ENCODE measurements at regions not wholly inside any gene's neighbourhood (a gene's known extent, or its start where the extent isn't known, plus 50 kb on each side); places are given as distances from the start of the nearest gene placed in this dataset.

- TF ChIP-seq, protein P1, sequence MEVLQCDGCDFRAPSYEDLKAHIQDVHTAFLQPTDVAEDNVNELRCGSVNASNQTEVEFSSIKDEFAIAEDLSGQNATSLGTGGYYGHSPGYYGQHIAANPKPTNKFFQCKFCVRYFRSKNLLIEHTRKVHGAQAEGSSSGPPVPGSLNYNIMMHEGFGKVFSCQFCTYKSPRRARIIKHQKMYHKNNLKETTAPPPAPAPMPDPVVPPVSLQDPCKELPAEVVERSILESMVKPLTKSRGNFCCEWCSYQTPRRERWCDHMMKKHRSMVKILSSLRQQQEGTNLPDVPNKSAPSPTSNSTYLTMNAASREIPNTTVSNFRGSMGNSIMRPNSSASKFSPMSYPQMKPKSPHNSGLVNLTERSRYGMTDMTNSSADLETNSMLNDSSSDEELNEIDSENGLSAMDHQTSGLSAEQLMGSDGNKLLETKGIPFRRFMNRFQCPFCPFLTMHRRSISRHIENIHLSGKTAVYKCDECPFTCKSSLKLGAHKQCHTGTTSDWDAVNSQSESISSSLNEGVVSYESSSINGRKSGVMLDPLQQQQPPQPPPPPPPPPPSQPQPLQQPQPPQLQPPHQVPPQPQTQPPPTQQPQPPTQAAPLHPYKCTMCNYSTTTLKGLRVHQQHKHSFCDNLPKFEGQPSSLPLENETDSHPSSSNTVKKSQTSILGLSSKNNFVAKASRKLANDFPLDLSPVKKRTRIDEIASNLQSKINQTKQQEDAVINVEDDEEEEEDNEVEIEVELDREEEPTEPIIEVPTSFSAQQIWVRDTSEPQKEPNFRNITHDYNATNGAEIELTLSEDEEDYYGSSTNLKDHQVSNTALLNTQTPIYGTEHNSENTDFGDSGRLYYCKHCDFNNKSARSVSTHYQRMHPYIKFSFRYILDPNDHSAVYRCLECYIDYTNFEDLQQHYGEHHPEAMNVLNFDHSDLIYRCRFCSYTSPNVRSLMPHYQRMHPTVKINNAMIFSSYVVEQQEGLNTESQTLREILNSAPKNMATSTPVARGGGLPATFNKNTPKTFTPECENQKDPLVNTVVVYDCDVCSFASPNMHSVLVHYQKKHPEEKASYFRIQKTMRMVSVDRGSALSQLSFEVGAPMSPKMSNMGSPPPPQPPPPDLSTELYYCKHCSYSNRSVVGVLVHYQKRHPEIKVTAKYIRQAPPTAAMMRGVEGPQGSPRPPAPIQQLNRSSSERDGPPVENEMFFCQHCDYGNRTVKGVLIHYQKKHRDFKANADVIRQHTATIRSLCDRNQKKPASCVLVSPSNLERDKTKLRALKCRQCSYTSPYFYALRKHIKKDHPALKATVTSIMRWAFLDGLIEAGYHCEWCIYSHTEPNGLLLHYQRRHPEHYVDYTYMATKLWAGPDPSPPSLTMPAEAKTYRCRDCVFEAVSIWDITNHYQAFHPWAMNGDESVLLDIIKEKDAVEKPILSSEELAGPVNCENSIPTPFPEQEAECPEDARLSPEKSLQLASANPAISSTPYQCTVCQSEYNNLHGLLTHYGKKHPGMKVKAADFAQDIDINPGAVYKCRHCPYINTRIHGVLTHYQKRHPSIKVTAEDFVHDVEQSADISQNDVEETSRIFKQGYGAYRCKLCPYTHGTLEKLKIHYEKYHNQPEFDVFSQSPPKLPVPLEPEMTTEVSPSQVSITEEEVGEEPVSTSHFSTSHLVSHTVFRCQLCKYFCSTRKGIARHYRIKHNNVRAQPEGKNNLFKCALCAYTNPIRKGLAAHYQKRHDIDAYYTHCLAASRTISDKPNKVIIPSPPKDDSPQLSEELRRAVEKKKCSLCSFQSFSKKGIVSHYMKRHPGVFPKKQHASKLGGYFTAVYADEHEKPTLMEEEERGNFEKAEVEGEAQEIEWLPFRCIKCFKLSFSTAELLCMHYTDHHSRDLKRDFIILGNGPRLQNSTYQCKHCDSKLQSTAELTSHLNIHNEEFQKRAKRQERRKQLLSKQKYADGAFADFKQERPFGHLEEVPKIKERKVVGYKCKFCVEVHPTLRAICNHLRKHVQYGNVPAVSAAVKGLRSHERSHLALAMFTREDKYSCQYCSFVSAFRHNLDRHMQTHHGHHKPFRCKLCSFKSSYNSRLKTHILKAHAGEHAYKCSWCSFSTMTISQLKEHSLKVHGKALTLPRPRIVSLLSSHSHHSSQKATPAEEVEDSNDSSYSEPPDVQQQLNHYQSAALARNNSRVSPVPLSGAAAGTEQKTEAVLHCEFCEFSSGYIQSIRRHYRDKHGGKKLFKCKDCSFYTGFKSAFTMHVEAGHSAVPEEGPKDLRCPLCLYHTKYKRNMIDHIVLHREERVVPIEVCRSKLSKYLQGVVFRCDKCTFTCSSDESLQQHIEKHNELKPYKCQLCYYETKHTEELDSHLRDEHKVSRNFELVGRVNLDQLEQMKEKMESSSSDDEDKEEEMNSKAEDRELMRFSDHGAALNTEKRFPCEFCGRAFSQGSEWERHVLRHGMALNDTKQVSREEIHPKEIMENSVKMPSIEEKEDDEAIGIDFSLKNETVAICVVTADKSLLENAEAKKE (CRISPR knock-in tag; IDR thresholded peaks at IDR 0.05) = no peak
- TF ChIP-seq JUNB (IDR thresholded peaks at IDR 0.05; ENCODE audit: unreplicated experiment) (no peak), NANOG (IDR thresholded peaks at IDR 0.05; ENCODE audit: borderline replicate concordance) (no peak), EZH2 (IDR thresholded peaks at IDR 0.05; ENCODE audit: low read depth, unreplicated experiment) (no peak), ZNF331 (CRISPR knock-in tag; IDR thresholded peaks at IDR 0.05; ENCODE audit: low read depth) (no peak), STAT1 (IDR thresholded peaks at IDR 0.05; ENCODE audit: unreplicated experiment) (no peak), CREB1 (CRISPR knock-in tag; IDR thresholded peaks at IDR 0.05; ENCODE audit: low read depth) (no peak), ETS1 (IDR thresholded peaks at IDR 0.05) (no peak)
Measured at GRCh38 chr9:95755421-95755730, 120.1 kb upstream of the ERCC6L2 start (continued).

DNA sequence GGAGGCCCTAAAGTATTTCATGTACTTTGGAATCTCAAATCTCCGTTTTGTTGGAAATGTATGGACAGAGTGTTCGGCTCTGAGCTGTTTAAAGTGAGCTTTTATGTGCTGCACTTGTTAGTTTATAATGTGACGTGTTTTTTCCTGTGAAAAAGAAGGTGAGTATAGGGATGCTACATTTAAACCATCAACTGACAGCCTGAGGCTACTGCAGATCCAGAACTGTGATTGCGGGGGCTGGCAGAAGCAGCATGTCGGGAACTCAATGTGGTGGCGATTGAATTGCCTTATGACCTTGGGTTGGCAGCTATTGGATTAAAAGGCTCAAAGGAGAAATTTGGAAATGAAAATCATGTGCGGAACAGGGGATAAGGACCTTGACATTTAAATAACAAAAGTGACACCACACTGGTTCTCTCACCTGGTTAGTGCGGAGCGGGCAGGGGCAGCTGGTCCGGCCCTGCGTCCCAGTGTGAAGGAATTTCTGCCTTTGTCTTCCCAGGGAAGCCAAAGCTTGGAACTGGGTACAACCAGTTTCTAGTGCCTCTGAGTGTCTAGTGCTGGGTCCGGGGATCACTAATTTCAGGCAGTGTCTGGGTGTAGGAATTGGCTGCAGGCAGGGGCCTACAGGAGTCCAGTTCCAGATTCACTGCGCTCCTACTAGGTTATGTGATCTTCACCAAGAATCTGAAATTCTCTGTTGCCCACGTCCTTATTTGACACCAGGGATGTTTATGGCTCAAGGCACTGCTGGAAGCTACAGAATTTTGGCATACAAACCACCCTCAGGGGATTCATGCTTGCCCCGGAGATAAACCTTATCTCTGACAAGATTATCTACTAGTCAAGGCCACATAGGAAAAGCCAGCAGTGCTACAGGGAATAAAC is 120.7 kb upstream of the ERCC6L2 start:
- ATAC-seq = peak; percentile 87
- Histone ChIP-seq H3F3A (replicated peaks; ENCODE audit: low read depth) (no peaks in the 10 kb centered on the region), H3K4me1 (ENCODE audit: insufficient read depth) (peaks cover 51% of the 10 kb centered on the region), H3K27ac (ENCODE audit: low read depth) (no peak overlapping the region), H3K36me3 (ENCODE audit: insufficient read depth) (no peaks in the 10 kb centered on the region), H3K9me2 (ENCODE audit: insufficient read depth) (no peaks in the 10 kb centered on the region), H3K27me3 (ENCODE audit: insufficient read depth) (peaks cover 45% of the 10 kb centered on the region), H3K79me2 (replicated peaks; ENCODE audit: insufficient read depth) (no peaks in the 10 kb centered on the region), H4K20me1 (replicated peaks; ENCODE audit: insufficient read depth) (no peaks in the 10 kb centered on the region), H2AFZ (no peak overlapping the region), H3K4me3 (peak overlapping the region; percentile 77), H3K4me2 (peak overlapping the region; percentile 92)
- peak overlapping the region; percentile 68 for H3K4me3 Mint-ChIP-seq
- H3K4me1 Mint-ChIP-seq = peaks cover 53% of the 10 kb centered on the region
- peak; percentile 92 for DNase-seq (ENCODE audit: low spot score)
- peaks cover 24% of the 10 kb centered on the region for H3K27me3 Mint-ChIP-seq (ENCODE audit: insufficient read depth, low read depth, poor library complexity)
- TF ChIP-seq POLR2AphosphoS5 (IDR thresholded peaks at IDR 0.05; ENCODE audit: low read depth) = peak; percentile 37; the same call in 1 of the 2 replicates
- no peak for TF ChIP-seq ZNF331 (CRISPR knock-in tag; IDR thresholded peaks at IDR 0.05; ENCODE audit: low read depth)
- no peaks in the 10 kb centered on the region for H3K36me3 Mint-ChIP-seq (ENCODE audit: low read depth)
- H3K27ac Mint-ChIP-seq = no peak overlapping the region
- no peaks in the 10 kb centered on the region for H3K9me3 Mint-ChIP-seq

All from GM23338 (cell line).